Esophagus squamous epithelium (tissue), 5 donors: ENCODE measurements at regions not wholly inside any gene's neighbourhood (a gene's known extent, or its start where the extent isn't known, plus 50 kb on each side); places are given as distances from the start of the nearest gene placed in this dataset.

Source experiments
- DNase-seq: peaks from one replicate; lab custom pipeline; 2025; lab: John Stamatoyannopoulos, UW
- H3K27ac ChIP-seq, 4 donors: fragments of 200-600 bp; sonication (generic); one replicate each; pipeline ENCODE4 v1.5.1; 2016 to 2019; ENCODE audit warnings: mild to moderate bottlenecking in 1 of 4
- H3K27me3 ChIP-seq, 4 donors: fragments of 200-600 bp; sonication (generic); 1 replicate in 3 of 4; 2 replicates in 1 of 4; pipeline versions ENCODE4 v1.5.1 to v1.6.0; 2017 to 2021; ENCODE audit warnings: antibody characterized with exemption in 1 of 4
- H3K36me3 ChIP-seq, 3 donors: fragments of 200-600 bp; sonication (generic); one replicate each; pipeline ENCODE4 v1.5.1; 2016 to 2019
- H3K4me1 ChIP-seq, 3 donors: fragments of 200-600 bp; sonication (generic); one replicate each; pipeline ENCODE4 v1.5.1; 2017 to 2019
- H3K4me3 ChIP-seq, 4 donors: fragments of 200-600 bp; sonication (generic); 1 replicate in 3 of 4; 2 replicates in 1 of 4; pipeline ENCODE4 v1.5.1; 2016 to 2019; ENCODE audit warnings: mild to moderate bottlenecking in 2 of 4, moderate library complexity in 1 of 4
- H3K9me3 ChIP-seq, 3 donors: fragments of 200-600 bp; sonication (generic); one replicate each; pipeline ENCODE4 v1.5.1; 2016 to 2019
- POLR2A ChIP-seq, 4 donors: fragments of 450-650 bp; IDR thresholded peaks; one replicate each; pipeline ENCODE4 v1.6.1; 2017; ENCODE audit warnings: antibody characterized with exemption in 4 of 4, mild to moderate bottlenecking in 4 of 4, moderate library complexity in 3 of 4
- WGBS, 2 donors: methylation state at CpG; one replicate each; pipeline ENCODE4 v1.1.5; 2018; 5-methylcytosine and 5-hydroxymethylcytosine counted together
- intact Hi-C: fragments of 100-400 bp; cut with DNase I; formaldehyde crosslinking; loops from one replicate; pipeline ENCODE4 v1.15.0; 2022
- TF ChIP-seq, protein P1 (sequence below), 6 experiments: fragments of 450-650 bp in 4 of 6; fragments of 200-600 bp in 2 of 6; sonication (generic) in 2 of 6; IDR thresholded peaks; one replicate each; pipeline ENCODE4 v1.5.1; 2016 to 2019; ENCODE audit warnings: antibody characterized with exemption in 6 of 6, mild to moderate bottlenecking in 4 of 6, moderate library complexity in 4 of 6
- donor health status: DM: yes; HTN: yes; CAD: no.

DNA sequence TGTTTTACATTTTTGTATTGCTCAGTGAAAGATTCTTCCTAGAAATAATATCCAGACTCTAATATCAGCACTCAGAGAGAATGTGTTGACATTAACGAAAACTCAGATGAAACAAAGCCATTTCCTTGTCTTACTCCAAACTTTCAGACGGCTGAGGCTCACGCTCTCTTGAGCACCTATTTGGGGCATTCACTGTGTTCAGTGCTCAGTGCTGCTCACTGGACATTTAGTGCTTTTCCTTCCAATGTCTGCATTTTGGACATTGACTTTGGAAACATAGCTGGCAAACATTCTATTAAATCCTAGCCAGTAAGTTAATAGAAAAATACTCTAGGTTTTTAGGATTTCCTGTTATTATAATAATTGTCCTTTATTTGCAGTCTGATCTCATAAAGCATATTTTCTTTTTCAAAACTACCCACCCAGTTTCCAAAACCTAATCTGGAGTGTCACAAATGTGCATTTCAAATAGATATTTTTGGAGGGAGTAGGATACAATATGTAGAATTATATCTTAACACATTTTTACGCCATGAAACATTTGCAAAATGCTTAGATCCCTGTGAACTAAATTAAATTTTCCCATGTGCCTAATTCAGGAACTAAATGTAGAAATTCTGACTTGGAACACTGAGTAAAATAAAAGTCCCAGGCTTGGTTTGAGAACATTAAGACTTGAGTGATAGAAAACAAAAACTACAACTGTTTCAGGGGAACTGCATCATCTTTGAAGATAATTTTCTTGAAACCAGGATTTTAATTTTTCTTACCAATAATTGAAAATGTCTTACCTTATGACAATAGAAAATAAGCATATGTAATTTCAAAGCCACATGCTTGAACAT is 91.7 kb upstream of the B3GAT2 start:
- Histone ChIP-seq H3K9me3 (no peaks in the 10 kb centered on the region), H3K36me3 (no peaks in the 10 kb centered on the region), H3K4me3 (no peak overlapping the region), H3K4me1 (no peaks in the 10 kb centered on the region), H3K27me3 (no peaks in the 10 kb centered on the region), H3K27ac (no peak overlapping the region)
- intact Hi-C loops, result no loop called here
- 58 to 59% methylated on average over 4 of the region's 4 CpGs for WGBS, 2 donors
- TF ChIP-seq, protein P1, sequence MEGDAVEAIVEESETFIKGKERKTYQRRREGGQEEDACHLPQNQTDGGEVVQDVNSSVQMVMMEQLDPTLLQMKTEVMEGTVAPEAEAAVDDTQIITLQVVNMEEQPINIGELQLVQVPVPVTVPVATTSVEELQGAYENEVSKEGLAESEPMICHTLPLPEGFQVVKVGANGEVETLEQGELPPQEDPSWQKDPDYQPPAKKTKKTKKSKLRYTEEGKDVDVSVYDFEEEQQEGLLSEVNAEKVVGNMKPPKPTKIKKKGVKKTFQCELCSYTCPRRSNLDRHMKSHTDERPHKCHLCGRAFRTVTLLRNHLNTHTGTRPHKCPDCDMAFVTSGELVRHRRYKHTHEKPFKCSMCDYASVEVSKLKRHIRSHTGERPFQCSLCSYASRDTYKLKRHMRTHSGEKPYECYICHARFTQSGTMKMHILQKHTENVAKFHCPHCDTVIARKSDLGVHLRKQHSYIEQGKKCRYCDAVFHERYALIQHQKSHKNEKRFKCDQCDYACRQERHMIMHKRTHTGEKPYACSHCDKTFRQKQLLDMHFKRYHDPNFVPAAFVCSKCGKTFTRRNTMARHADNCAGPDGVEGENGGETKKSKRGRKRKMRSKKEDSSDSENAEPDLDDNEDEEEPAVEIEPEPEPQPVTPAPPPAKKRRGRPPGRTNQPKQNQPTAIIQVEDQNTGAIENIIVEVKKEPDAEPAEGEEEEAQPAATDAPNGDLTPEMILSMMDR (IDR thresholded peaks at IDR 0.05), result no peak
- TF ChIP-seq POLR2A (IDR thresholded peaks at IDR 0.05), result no peak
- DNase-seq, result no peak

DNA sequence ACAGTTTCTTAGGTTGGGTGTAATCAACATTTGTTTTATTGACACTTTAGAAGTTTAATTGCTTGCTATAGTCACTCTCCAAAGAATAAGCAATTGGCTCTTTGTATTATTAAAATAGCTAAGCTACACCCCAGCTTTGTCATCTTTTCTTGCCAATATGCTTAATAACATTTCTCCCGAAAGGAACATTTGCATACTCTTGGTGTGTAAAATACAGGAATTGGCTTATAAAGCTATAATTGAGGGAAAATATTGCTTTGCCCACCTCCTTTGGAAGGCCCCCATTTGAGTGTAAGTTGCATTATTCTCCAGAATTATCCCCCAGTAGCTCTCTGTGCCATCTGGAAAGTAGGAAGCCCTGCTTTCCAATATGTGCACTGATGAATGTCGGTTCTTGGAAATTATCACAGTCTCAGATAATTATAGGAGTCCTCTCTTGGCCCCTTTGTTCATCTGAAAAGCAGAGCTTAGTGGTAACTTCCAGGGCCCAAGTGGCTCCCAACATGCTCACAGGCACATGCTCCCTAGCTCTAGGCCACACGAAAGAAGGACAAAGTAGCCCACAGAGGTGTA is 92.4 kb upstream of the B3GAT2 start:
- H3K36me3 ChIP-seq, result no peaks in the 10 kb centered on the region
- H3K27ac ChIP-seq, result no peak overlapping the region
- intact Hi-C loops, result no loop called here
- no peak for DNase-seq
- H3K27me3 ChIP-seq, result no peaks in the 10 kb centered on the region
- no peaks in the 10 kb centered on the region for H3K4me1 ChIP-seq
- no peaks in the 10 kb centered on the region for H3K9me3 ChIP-seq
- no peak overlapping the region for H3K4me3 ChIP-seq
- 76 to 86% methylated on average over 3 of the region's 3 CpGs for WGBS, 2 donors
- TF ChIP-seq, protein P1 (IDR thresholded peaks at IDR 0.05), result no peak
- no peak for TF ChIP-seq POLR2A (IDR thresholded peaks at IDR 0.05)

DNA sequence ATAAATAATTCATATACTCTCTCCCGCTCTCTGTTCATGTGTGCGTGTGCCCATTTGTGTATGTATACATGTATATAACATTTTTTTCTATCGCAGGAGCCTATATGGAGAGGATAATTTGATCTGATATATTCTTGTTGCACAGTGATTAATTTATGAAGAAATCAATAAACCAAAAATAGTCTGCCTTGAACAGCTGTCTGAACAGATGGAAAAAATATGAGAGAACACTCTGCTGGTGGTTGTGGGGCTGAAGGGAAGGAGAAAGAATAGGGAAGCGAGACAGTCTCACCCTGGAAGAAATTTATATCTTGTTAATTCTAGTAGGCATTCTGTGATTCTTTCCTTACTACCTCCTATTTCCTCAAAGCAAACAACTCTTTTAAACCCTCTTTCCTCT is 96.6 kb upstream of the B3GAT2 start:
- Histone ChIP-seq H3K9me3 (no peaks in the 10 kb centered on the region), H3K27ac (no peak overlapping the region), H3K27me3 (no peaks in the 10 kb centered on the region), H3K4me3 (no peak overlapping the region), H3K36me3 (no peaks in the 10 kb centered on the region), H3K4me1 (no peaks in the 10 kb centered on the region)
- 82 to 92% methylated on average over 4 of the region's 4 CpGs for WGBS, 2 donors
- intact Hi-C loops, result no loop called here
- DNase-seq, result no peak
- no peak for TF ChIP-seq POLR2A (IDR thresholded peaks at IDR 0.05)
- TF ChIP-seq, protein P1 (IDR thresholded peaks at IDR 0.05), result no peak

DNA sequence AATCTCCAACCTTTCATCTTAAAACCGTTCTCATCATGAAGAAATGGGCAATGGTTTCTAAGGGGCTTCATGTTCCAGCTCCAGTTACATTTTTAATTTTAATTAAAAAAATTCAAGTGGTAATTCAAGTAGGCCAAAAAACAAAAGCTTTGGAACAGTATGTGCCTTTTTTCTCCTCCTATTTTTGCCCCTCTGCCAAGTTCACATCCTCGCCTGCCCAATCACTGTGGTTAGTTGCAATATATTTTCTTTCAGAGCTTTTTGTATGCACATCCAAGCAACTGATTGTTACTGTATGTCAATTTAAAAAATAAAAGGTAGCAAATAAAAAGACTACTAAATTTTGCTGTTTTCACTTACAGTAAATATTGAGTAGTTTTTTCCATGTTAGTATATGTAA is 99.8 kb upstream of the B3GAT2 start:
- Histone ChIP-seq H3K4me1 (no peaks in the 10 kb centered on the region), H3K27me3 (no peaks in the 10 kb centered on the region), H3K27ac (no peak overlapping the region), H3K4me3 (no peak overlapping the region), H3K36me3 (no peaks in the 10 kb centered on the region), H3K9me3 (no peaks in the 10 kb centered on the region)
- intact Hi-C loops, result no loop called here
- WGBS, 2 donors, result 41 to 42% methylated on average over 2 of the region's 2 CpGs
- DNase-seq, result no peak
- TF ChIP-seq, protein P1 (IDR thresholded peaks at IDR 0.05), result no peak
- no peak for TF ChIP-seq POLR2A (IDR thresholded peaks at IDR 0.05)

DNA sequence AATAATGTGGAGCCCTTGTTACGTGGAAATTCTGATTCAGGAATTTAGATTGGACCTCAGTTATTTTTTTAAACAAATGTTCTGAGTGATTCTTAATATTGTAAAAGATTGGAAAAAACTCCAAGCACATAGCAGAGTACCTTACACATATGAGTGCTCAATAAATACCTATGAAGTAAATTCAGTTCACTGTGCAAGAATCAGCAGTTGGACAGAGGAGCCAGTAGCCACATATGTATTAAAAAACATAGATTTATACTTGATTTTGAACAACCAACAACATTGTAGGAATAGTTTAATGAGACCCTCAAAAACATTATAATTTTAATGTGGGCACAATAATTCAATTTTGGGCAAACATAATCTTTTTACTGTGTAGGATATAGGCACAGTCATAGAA is 109.3 kb upstream of the B3GAT2 start:
- H3K36me3 ChIP-seq, result no peaks in the 10 kb centered on the region
- H3K27me3 ChIP-seq, result no peaks in the 10 kb centered on the region
- intact Hi-C loops, result no loop called here

More for the DNA sequence above, 109.3 kb upstream of the B3GAT2 start:
- Histone ChIP-seq H3K9me3 (no peaks in the 10 kb centered on the region), H3K27ac (no peak overlapping the region), H3K4me1 (no peaks in the 10 kb centered on the region), H3K4me3 (no peak overlapping the region)
- TF ChIP-seq, protein P1 (IDR thresholded peaks at IDR 0.05), result no peak
- no peak for TF ChIP-seq POLR2A (IDR thresholded peaks at IDR 0.05)
- DNase-seq, result no peak
- 80 to 83% methylated on average over 1 of the region's 1 CpG for WGBS, 2 donors
